K562 (cell line): ENCODE measurements at regions not wholly inside any gene's neighbourhood (a gene's known extent, or its start where the extent isn't known, plus 50 kb on each side); places are given as distances from the start of the nearest gene placed in this dataset.

Experiments used
- ATAC-seq: fragments of 200-7000 bp; cut with Tn5 transposase; 3 replicates; pipeline ENCODE4 v1.9.1; 2020; ENCODE audit warnings: moderate library complexity
- BruUV-seq: library from RNA; stranded (reverse); fragments of 400-500 nt; replicated peaks from 2 replicates; lab custom pipeline; 2021; lab: Mats Ljungman, UMichigan
- CTCF ChIA-PET: fragments of 300-600 bp; formaldehyde crosslinking; extraction: SDS; loops from one replicate; lab custom pipeline; 2021; ENCODE audit warnings: low intra/inter-chr PET ratio; lab: Yijun Ruan, JAX
- POLR2A ChIA-PET: fragments of 300-600, 350-650 bp; sonication (Branson Sonifier 250); formaldehyde crosslinking; extraction: SDS; loops from one replicate; lab custom pipeline; 2021; ENCODE audit warnings: antibody characterized with exemption, inconsistent platforms; lab: Yijun Ruan, JAX
- DNase-seq, 4 experiments: peaks; one replicate each; pipeline versions ENCODE4 v3.0.0 to v3.0.0-alpha.2; 2011 to 2018; ENCODE audit warnings: low spot score in 3 of 4, mixed read lengths in 3 of 4; ENCODE audit errors: extremely low read depth in 1 of 4
- FAIRE-seq: peaks from 2 replicates; lab custom pipeline; 2011; peaks lifted over from hg19 to GRCh38; lab: Jason Lieb, UNC
- H2AFZ ChIP-seq: 2 replicates; pipeline ENCODE4 v1.6.0; 2011; ENCODE audit warnings: low read depth, low read length, control low read depth, inconsistent platforms
- H3K27ac ChIP-seq: fragments of 200-600 bp; 3 replicates; pipeline ENCODE4 v1.8.0; 2011; ENCODE audit warnings: low read depth, mild to moderate bottlenecking, control low read depth, inconsistent platforms, low read length, moderate library complexity, mixed read lengths; ENCODE audit errors: extremely low read depth
- H3K27me3 ChIP-seq, 2 experiments: fragments of 300-600 bp in 1 of 2; 2 replicates in 1 of 2; 3 replicates in 1 of 2; pipeline versions ENCODE4 v1.6.0 to v1.8.0; 2011; ENCODE audit warnings: inconsistent platforms in 2 of 2, low read length in 2 of 2, mild to moderate bottlenecking in 1 of 2, mixed read lengths in 1 of 2, moderate library complexity in 1 of 2; ENCODE audit not compliant: control insufficient read depth in 2 of 2, insufficient read depth in 2 of 2
- H3K36me3 ChIP-seq: fragments of 300-600 bp; 3 replicates; pipeline ENCODE4 v1.8.0; 2011; ENCODE audit warnings: mild to moderate bottlenecking, low read length, inconsistent platforms; ENCODE audit not compliant: control insufficient read depth, insufficient read depth
- H3K4me1 ChIP-seq, 2 experiments: fragments of 200-600 bp in 1 of 2; replicated peaks in 1 of 2; 2 replicates in 1 of 2; 3 replicates in 1 of 2; pipeline versions ENCODE4 v1.5.1 to v1.8.0; 2011; ENCODE audit warnings: inconsistent platforms in 2 of 2, low read length in 2 of 2, mild to moderate bottlenecking in 1 of 2, mixed read lengths in 1 of 2, moderate library complexity in 1 of 2; ENCODE audit not compliant: control insufficient read depth in 2 of 2, insufficient read depth in 2 of 2
- H3K4me2 ChIP-seq: 2 replicates; pipeline ENCODE4 v1.6.1; 2011; ENCODE audit warnings: low read length, control low read depth, inconsistent platforms, mixed read lengths; ENCODE audit not compliant: insufficient read depth
- H3K4me3 ChIP-seq: fragments of 200-600 bp; sonication (generic), shearing (Covaris generic); 2 replicates; pipeline ENCODE4 v1.5.1; 2016; ENCODE audit warnings: control low read depth, inconsistent platforms
- H3K79me2 ChIP-seq: fragments of 200-600 bp; 3 replicates; pipeline ENCODE4 v1.8.0; 2011; ENCODE audit warnings: low read length, inconsistent platforms; ENCODE audit not compliant: control insufficient read depth, insufficient read depth
- H3K9ac ChIP-seq, 2 experiments: 2 replicates each; pipeline versions ENCODE4 v1.6.0 to v1.6.1; 2011; ENCODE audit warnings: low read depth in 2 of 2, low read length in 2 of 2, control low read depth in 1 of 2, inconsistent platforms in 1 of 2, mild to moderate bottlenecking in 1 of 2, mixed read lengths in 1 of 2; ENCODE audit not compliant: insufficient read depth in 1 of 2
- H3K9me1 ChIP-seq: one replicate; pipeline ENCODE4 v1.6.0; 2011; ENCODE audit warnings: inconsistent platforms, mild to moderate bottlenecking, low read length, moderate library complexity; ENCODE audit not compliant: control insufficient read depth, insufficient read depth
- H3K9me3 ChIP-seq: replicated peaks from 2 replicates; pipeline ENCODE4 v1.5.1; 2011; ENCODE audit warnings: low read depth, low read length, inconsistent platforms; ENCODE audit not compliant: control insufficient read depth, insufficient read depth
- H4K20me1 ChIP-seq: replicated peaks from 2 replicates; pipeline ENCODE4 v1.6.1; 2011; ENCODE audit warnings: low read length, inconsistent platforms, mixed read lengths; ENCODE audit not compliant: control insufficient read depth, insufficient read depth
- ARID3A ChIP-seq: IDR thresholded peaks from 2 replicates; pipeline ENCODE4 v1.6.1; 2012; ENCODE audit warnings: low read depth, low read length, improper control_type of control experiment, borderline replicate concordance
- CTCF ChIP-seq, 3 experiments: IDR thresholded peaks in 2 of 3; conservative IDR thresholded peaks in 1 of 3; 2 replicates each; pipeline ENCODE4 v1.5.1; 2011 to 2012; ENCODE audit warnings: low read length in 3 of 3, mild to moderate bottlenecking in 3 of 3, control low read depth in 2 of 3, improper control_type of control experiment in 1 of 3, inconsistent platforms in 1 of 3, low read depth in 1 of 3, mixed read lengths in 1 of 3, moderate library complexity in 1 of 3; ENCODE audit not compliant: insufficient read depth in 2 of 3
- LEF1 ChIP-seq: fragments of 450-650 bp; IDR thresholded peaks from 2 replicates; pipeline ENCODE4 v1.6.1; 2016; ENCODE audit warnings: mild to moderate bottlenecking
- SIX5 ChIP-seq, 2 experiments: IDR thresholded peaks; 2 replicates each; pipeline ENCODE4 v1.6.1; 2011; ENCODE audit warnings: low read length in 2 of 2, borderline replicate concordance in 1 of 2, low read depth in 1 of 2, mild to moderate bottlenecking in 1 of 2, moderate library complexity in 1 of 2; ENCODE audit not compliant: insufficient read depth in 1 of 2
- ZFP1 ChIP-seq: fragments of 450-650 bp; formaldehyde crosslinking; IDR thresholded peaks from 2 replicates; pipeline ENCODE4 v1.4.0; 2020; ENCODE audit warnings: mild to moderate bottlenecking, mixed read lengths
- ZNF121 ChIP-seq: sonication (generic); formaldehyde crosslinking; conservative IDR thresholded peaks from 2 replicates; pipeline ENCODE4 v1.8.0; 2022; ENCODE audit warnings: missing genetic modification reagents
- WGBS: fragments of 100-300 bp; shearing (Covaris generic); methylation state at CpG from one replicate; pipeline ENCODE4 v1.1.6; 2016; ENCODE audit warnings: low coverage, mixed read lengths; ENCODE audit not compliant: insufficient coverage; ENCODE audit errors: missing lambda C conversion rate; 5-methylcytosine and 5-hydroxymethylcytosine counted together
- in situ Hi-C: fragments of 300-500 bp; cut with MboI; formaldehyde crosslinking; loops from 4 replicates; pipeline ENCODE4 v1.15.0; 2018; ENCODE audit warnings: inconsistent platforms, mixed read lengths
- intact Hi-C: fragments of 100-400 bp; cut with micrococcal nuclease; formaldehyde crosslinking; loops from 2 replicates; pipeline ENCODE4 v1.14.2; 2022

GRCh38 chr12:58803908-58804307, 116.4 kb downstream of the LRIG3 start (continued):
- TF ChIP-seq ARID3A (no peak), LEF1 (no peak), ZNF121 (CRISPR knock-in tag) (no peak), SIX5 (IDR thresholded peaks at IDR 0.05; ENCODE audit: borderline replicate concordance in 1 of 2, insufficient read depth in 1 of 2, low read depth in 1 of 2, low read length in 2 of 2) (no peak)

- CTCF ChIA-PET, result no interaction called here
- Histone ChIP-seq H3K9ac (no peak overlapping the region), H3K9me1 (no peaks in the 10 kb centered on the region), H3K36me3 (no peaks in the 10 kb centered on the region), H3K4me1 (no peaks in the 10 kb centered on the region), H2AFZ (no peak overlapping the region)
- in situ Hi-C loops (no loop called here), intact Hi-C loops (no loop called here)
- 4% methylated on average over 2 of the region's 2 CpGs for WGBS
- no peak for FAIRE-seq
- TF ChIP-seq ZFP1 (CRISPR knock-in tag), result no peak
- 0 out of 6 replicates have a peak, but pooled peaks of 1 of the 3 experiments have one; percentile 23 for TF ChIP-seq CTCF (IDR thresholded peaks at IDR 0.05 in 2 of 3, conservative IDR thresholded peaks at IDR 0.05 in 1 of 3; ENCODE audit: insufficient read depth in 2 of 3, low read depth in 1 of 3, low read length in 3 of 3)
- TF ChIP-seq, all 486 proteins: peak for 1
- no peak overlapping the region for H3K27ac ChIP-seq
- POLR2A ChIA-PET, result no interaction called here
- no peaks in the 10 kb centered on the region for H4K20me1 ChIP-seq
- no peaks in the 10 kb centered on the region for H3K9me3 ChIP-seq
- ATAC-seq (no peak), DNase-seq (peak in 3 of 4 experiments; percentile 1 to 13 (median 9))
- no TSS peak for BruUV-seq
- no peaks in the 10 kb centered on the region for H3K27me3 ChIP-seq
- H3K4me3 ChIP-seq, result no peak overlapping the region
- H3K79me2 ChIP-seq, result no peaks in the 10 kb centered on the region
- H3K4me2 ChIP-seq, result no peak overlapping the region
Measured at GRCh38 chr12:58804749-58805148, 115.6 kb downstream of the LRIG3 start.
